ENCODE measurements at regions not wholly inside any gene's neighbourhood (a gene's known extent, or its start where the extent isn't known, plus 50 kb on each side); places are given as distances from the start of the nearest gene placed in this dataset.

DNA sequence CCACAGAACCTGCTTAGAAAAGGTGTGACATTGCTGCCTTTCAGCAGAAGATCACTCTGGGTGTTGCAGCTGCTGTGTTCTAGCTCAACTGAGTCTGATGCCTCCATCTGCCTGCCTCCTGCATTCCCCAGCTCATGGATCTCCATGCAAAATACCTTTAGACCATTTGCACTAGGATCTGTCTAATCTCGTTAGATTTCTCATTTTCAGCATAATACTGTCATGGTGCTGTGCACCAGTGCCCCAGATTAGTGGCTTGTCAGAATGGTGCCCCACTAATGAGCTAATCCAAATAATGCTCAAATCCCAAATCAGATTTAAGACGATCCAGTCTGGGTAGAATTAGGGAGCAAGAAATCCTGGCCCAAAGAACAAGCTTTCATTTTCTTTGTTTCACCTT, 284.4 kb upstream of the PARD3B start:
- WGBS, 2 donors = 29 to 47% methylated on average over 2 of the region's 2 CpGs
- no peaks in the 10 kb centered on the region for H3K27me3 ChIP-seq
- DNase-seq = no peak
- H3K4me3 ChIP-seq = no peak overlapping the region
- H3K27ac ChIP-seq = no peak overlapping the region
- intact Hi-C loops (cut with DNase I) = no loop called here
- no peaks in the 10 kb centered on the region for H3K36me3 ChIP-seq
- TF ChIP-seq, protein P1, sequence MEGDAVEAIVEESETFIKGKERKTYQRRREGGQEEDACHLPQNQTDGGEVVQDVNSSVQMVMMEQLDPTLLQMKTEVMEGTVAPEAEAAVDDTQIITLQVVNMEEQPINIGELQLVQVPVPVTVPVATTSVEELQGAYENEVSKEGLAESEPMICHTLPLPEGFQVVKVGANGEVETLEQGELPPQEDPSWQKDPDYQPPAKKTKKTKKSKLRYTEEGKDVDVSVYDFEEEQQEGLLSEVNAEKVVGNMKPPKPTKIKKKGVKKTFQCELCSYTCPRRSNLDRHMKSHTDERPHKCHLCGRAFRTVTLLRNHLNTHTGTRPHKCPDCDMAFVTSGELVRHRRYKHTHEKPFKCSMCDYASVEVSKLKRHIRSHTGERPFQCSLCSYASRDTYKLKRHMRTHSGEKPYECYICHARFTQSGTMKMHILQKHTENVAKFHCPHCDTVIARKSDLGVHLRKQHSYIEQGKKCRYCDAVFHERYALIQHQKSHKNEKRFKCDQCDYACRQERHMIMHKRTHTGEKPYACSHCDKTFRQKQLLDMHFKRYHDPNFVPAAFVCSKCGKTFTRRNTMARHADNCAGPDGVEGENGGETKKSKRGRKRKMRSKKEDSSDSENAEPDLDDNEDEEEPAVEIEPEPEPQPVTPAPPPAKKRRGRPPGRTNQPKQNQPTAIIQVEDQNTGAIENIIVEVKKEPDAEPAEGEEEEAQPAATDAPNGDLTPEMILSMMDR (IDR thresholded peaks at IDR 0.05) = no peak
- TF ChIP-seq POLR2A (IDR thresholded peaks at IDR 0.05) = no peak
- no peaks in the 10 kb centered on the region for H3K9me3 ChIP-seq
- peaks cover 0 to 24% (median 6%) of the 10 kb centered on the region in 3 donors for H3K4me1 ChIP-seq

DNA sequence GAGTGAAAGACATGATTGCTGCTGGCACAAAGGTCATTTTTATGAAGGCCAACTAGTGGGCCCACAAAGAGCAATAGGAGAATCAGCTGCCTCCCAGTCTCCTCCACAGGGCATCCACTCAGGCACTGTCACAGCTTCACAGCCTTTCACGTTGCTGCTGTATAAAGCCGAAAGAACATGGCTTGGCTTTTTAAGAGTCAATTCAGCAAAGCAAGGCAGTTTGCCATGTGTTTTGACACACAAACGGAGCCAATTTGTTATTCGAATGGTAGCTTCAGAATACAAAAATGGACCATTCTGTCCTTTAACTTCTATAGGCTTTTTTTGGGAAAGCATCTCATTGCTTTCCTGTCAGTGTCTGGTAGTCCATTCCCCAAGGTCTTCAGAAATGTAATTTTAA, 283.4 kb upstream of the PARD3B start:
- Histone ChIP-seq H3K4me3 (no peak overlapping the region), H3K27ac (no peak overlapping the region), H3K27me3 (no peaks in the 10 kb centered on the region), H3K36me3 (no peaks in the 10 kb centered on the region), H3K9me3 (no peaks in the 10 kb centered on the region), H3K4me1 (peaks cover 0 to 24% (median 6%) of the 10 kb centered on the region in 3 donors)
- no peak for DNase-seq
- TF ChIP-seq, protein P1 (IDR thresholded peaks at IDR 0.05) = no peak
- no peak for TF ChIP-seq POLR2A (IDR thresholded peaks at IDR 0.05)
- intact Hi-C loops (cut with DNase I) = no loop called here
- WGBS, 2 donors = 76 to 79% methylated on average over 4 of the region's 4 CpGs

DNA sequence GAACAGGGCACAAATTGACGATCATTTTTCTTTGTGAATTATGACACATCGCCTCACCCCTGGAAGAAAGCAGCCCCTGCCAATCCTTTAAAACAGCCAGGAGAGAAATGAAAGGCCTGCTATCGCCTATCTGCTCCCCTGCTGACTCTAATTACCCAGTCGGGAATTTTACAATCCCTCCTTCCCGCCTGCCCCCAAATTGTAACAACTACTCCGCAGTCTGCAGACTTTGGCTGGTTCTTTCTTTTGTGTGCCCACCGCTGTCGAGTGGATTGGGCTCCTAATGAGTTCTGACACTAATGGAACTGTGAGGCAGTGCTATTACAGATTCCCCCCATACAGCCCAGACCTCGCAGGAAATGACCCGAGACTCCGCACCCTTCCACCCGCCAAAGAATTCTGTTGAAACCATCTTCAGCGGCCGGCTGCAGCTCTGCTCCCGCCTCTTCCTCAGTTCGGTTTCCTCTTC, 281.2 kb upstream of the PARD3B start:
- 77 to 78% methylated on average over 8 to 15 of the region's 16 CpGs for WGBS, 2 donors

DNA sequence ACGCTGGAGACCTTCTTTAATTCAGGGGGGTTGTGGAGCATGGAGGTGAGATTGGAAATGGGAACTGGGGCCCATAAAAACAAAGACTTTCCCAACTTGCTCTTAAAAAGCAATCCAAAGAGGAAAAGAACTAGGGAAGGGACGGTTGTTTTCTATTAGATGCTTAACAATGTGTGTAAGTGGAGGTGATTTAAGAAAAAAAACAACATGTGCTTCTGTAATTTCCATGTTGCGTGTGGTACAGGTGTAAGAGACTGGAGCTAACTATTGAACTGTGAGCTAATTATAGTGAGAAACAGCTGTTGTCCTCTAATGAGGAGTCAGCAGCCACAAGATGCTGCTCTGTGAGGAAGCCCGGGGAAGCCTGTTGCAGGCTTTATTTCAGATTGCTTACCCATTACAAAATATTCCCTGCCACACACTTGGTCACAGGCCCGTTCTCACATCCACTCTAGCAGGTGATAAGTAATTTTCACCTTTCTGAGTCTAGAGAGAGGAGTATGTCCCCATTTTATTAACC, 280.6 kb upstream of the PARD3B start:
- Histone ChIP-seq H3K27me3 (no peaks in the 10 kb centered on the region), H3K4me1 (peaks cover 0 to 33% (median 6%) of the 10 kb centered on the region in 3 donors), H3K4me3 (no peak overlapping the region), H3K9me3 (no peaks in the 10 kb centered on the region), H3K36me3 (no peaks in the 10 kb centered on the region), H3K27ac (no peak overlapping the region)
- no peak for DNase-seq
- WGBS, 2 donors = 67% methylated on average over 5 of the region's 5 CpGs
- intact Hi-C loops (cut with DNase I) = no loop called here
- TF ChIP-seq, protein P1 (IDR thresholded peaks at IDR 0.05) = no peak
- TF ChIP-seq POLR2A (IDR thresholded peaks at IDR 0.05) = no peak

More for the DNA sequence above, 281.2 kb upstream of the PARD3B start:
- no peak for DNase-seq
- no peaks in the 10 kb centered on the region for H3K36me3 ChIP-seq
- no peaks in the 10 kb centered on the region for H3K9me3 ChIP-seq
- no peak overlapping the region for H3K4me3 ChIP-seq
- H3K4me1 ChIP-seq = peaks cover 0 to 28% (median 6%) of the 10 kb centered on the region in 3 donors
- no peak overlapping the region for H3K27ac ChIP-seq
- H3K27me3 ChIP-seq = no peaks in the 10 kb centered on the region
- intact Hi-C loops (cut with DNase I) = no loop called here
- TF ChIP-seq, protein P1 (IDR thresholded peaks at IDR 0.05) = no peak
- no peak for TF ChIP-seq POLR2A (IDR thresholded peaks at IDR 0.05)

DNA sequence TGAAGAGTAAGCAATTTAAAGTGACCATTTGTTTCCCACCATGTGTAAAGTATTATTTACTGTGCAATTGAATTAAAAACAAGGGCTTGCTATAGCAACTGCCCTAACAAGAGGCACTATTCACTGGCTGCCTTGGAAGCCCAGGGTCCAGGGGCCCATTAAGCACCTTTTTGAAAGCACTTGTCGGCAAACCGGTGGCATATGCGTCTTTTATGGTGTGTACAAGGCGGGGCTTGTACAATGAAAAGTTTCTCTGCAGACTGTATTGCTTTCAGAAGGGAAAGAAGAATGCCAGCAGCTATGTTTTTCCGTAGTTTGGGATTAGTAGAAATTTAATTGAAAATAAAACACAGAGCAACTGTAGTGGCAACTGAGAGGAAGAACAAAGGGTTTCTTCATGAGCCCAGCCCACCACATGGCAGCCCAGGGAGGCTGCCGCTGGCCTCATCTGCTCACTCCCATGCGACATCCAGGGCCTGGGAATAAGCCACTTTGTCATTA, 279.5 kb upstream of the PARD3B start:
- DNase-seq = no peak
- no peak overlapping the region for H3K27ac ChIP-seq
- H3K4me1 ChIP-seq = peaks cover 0 to 24% (median 0%) of the 10 kb centered on the region in 3 donors
- H3K36me3 ChIP-seq = no peaks in the 10 kb centered on the region
- H3K4me3 ChIP-seq = no peak overlapping the region
- peaks cover 0 to 5% (median 0%) of the 10 kb centered on the region in 3 donors for H3K9me3 ChIP-seq
- TF ChIP-seq, protein P1 (IDR thresholded peaks at IDR 0.05) = no peak
- no peak for TF ChIP-seq POLR2A (IDR thresholded peaks at IDR 0.05)
- no peaks in the 10 kb centered on the region for H3K27me3 ChIP-seq
- WGBS, 2 donors = 89 to 96% methylated on average over 7 of the region's 7 CpGs
- intact Hi-C loops (cut with DNase I) = no loop called here
